GM12873 (cell line): ENCODE measurements at regions not wholly inside any gene's neighbourhood (a gene's known extent, or its start where the extent isn't known, plus 50 kb on each side); places are given as distances from the start of the nearest gene placed in this dataset.

ENCODE experiments used
- CTCF ChIP-seq: IDR thresholded peaks from 2 replicates; pipeline ENCODE4 v1.5.1; 2012; ENCODE audit warnings: low read depth, mild to moderate bottlenecking, moderate library complexity, low read length, control low read depth; ENCODE audit not compliant: insufficient read depth; ENCODE audit errors: missing control alignments

- TF ChIP-seq CTCF = no peak
Measured at GRCh38 chr7:35894721-35895120, 93.9 kb downstream of the SEPTIN7 start.

DNA sequence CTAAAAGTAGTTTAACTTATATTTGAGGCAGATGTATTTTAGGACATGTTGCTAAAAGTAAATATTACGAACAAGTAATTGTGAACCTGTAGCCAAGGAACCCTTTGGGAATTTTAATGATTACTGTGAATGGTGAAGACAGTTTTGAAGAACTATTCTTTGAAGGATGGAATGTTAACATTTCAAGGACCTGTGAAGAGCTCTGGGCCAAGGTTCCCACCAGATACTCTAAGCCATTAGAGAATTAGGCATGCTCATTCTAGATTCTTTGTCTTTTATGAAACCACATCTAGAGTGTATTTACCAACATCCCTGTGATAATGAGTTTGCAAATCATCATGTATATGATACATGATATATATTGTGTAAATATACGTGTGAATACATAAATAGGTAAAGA lies 99.8 kb downstream of the SEPTIN7 start:
- TF ChIP-seq CTCF = no peak

GRCh38 chr7:35905555-35905954 lies 104.7 kb downstream of the SEPTIN7 start:
- no peak for TF ChIP-seq CTCF

DNA sequence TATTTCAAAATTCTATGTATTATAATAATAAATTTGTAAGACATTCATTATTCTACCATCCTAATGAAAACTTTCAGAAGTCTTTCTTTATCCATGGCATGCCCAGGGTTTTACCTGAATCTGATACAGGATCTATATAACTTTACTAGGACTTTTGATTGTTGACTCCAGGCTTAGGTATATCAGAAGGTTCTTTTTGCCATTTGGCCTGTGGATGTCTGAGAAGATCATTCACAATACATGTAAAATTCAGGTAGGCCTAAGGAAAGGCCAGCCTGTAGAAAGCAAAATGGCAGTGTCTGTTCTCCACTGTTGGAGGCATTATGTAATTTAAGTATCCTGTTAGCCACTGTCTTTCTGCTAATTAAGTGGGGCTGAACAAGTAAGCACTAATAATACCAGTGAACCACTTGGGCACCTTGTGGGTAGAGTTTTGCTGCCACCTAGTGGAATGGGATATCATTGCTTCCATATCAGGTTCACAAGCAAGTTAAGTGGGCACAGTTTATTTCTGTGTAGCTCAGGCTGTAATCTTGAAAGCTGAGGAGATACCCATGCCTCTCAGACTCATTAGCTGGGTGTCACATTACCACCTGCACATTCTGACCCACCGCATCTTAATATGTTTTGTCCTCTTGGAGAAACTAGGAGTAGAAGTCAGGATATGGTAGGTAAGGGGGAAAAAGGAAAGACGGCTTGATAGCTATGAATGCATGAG lies 105.5 kb downstream of the SEPTIN7 start:
- peak; percentile 87 for TF ChIP-seq CTCF

GRCh38 chr7:35908331-35909216 lies 107.7 kb downstream of the SEPTIN7 start:
- no peak for TF ChIP-seq CTCF

DNA sequence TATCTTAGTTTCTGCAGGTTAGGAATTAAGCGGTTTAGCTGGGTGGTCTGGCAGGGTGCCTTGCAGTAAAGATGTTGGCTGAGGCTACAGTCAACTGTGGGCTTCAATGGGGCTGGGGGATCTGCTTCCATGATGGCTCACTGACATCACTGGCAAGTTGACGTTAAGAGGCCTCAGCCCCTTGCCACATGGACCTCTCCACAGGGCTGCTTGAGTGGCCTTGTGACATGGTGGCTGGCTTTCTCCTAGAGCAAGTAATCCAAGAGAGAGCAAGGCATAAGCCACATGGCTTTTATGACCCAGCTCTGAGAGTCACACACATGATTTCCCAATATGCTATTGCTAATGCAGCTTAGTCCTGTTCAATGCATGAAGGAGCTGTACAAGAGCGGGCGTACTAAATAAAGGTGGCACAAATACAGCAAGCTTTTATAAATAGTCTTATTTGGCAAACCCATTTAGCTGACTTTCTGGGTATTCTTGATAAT lies 109.1 kb downstream of the SEPTIN7 start:
- TF ChIP-seq CTCF = no peak
